Thyroid gland (tissue), 4 donors: ENCODE measurements at regions not wholly inside any gene's neighbourhood (a gene's known extent, or its start where the extent isn't known, plus 50 kb on each side); places are given as distances from the start of the nearest gene placed in this dataset. TPM values are rescaled to one million over a fixed set of nuclear protein-coding genes. Genes with fewer than 3 reads are reported as not detected.

Experiments
- DNase-seq, 2 donors: peaks; one replicate each; pipeline ENCODE4 v3.0.0-alpha.2; 2019
- H3K27ac ChIP-seq, 3 donors: fragments of 200-600 bp; sonication (generic); 1 replicate in 2 of 3; 2 replicates in 1 of 3; pipeline ENCODE4 v1.5.1; 2016 to 2019; ENCODE audit warnings: mild to moderate bottlenecking in 1 of 3, moderate library complexity in 1 of 3
- H3K27me3 ChIP-seq: fragments of 200-600 bp; sonication (generic); one replicate; pipeline ENCODE4 v1.5.1; 2019
- H3K36me3 ChIP-seq, 2 donors: fragments of 200-600 bp; sonication (generic); one replicate each; pipeline ENCODE4 v1.5.1; 2016 to 2019
- H3K4me1 ChIP-seq, 2 donors: fragments of 200-600 bp; sonication (generic); one replicate each; pipeline ENCODE4 v1.5.1; 2017 to 2019
- H3K4me3 ChIP-seq, 3 donors: fragments of 200-600 bp; sonication (generic); replicated peaks in 1 of 3; 1 replicate in 2 of 3; 2 replicates in 1 of 3; pipeline ENCODE4 v1.5.1; 2016; ENCODE audit warnings: mild to moderate bottlenecking in 1 of 3
- H3K9me3 ChIP-seq: fragments of 200-600 bp; sonication (generic); one replicate; pipeline ENCODE4 v1.5.1; 2017
- CTCF ChIP-seq, 6 experiments: fragments of 200-600 bp in 3 of 6; fragments of 450-650 bp in 3 of 6; sonication (generic) in 3 of 6; IDR thresholded peaks; one replicate each; pipeline ENCODE4 v1.5.1; 2016 to 2019; ENCODE audit warnings: antibody characterized with exemption in 6 of 6, mild to moderate bottlenecking in 2 of 6, inconsistent platforms in 1 of 6, moderate library complexity in 1 of 6
- POLR2A ChIP-seq, 2 donors: fragments of 450-650 bp; IDR thresholded peaks; one replicate each; pipeline ENCODE4 v1.6.1; 2017; ENCODE audit warnings: antibody characterized with exemption in 2 of 2, mild to moderate bottlenecking in 2 of 2, moderate library complexity in 1 of 2
- WGBS, 2 donors: methylation state at CpG; one replicate each; pipeline ENCODE4 v1.1.5; 2017; 5-methylcytosine and 5-hydroxymethylcytosine counted together
- intact Hi-C: fragments of 100-400 bp; cut with DNase I; formaldehyde crosslinking; loops from one replicate; pipeline ENCODE4 v1.15.1; 2023
- small RNA-seq: library from RNA; depleted of rRNA; stranded (forward); fragments of <200 nt; gene quantifications from one replicate; pipeline ENCODE3, GENCODE V24; 2016

GRCh38 chr7:124084024-124084423 is 51.2 kb upstream of the TMEM229A start:
- no peaks in the 10 kb centered on the region for H3K27me3 ChIP-seq
- no peaks in the 10 kb centered on the region for H3K36me3 ChIP-seq
- TF ChIP-seq POLR2A (IDR thresholded peaks at IDR 0.05) (no peak), CTCF (IDR thresholded peaks at IDR 0.05) (no peak)
- intact Hi-C loops, result no loop called here
- no peak for DNase-seq
- 29 to 39% methylated on average over 3 of the region's 3 CpGs for WGBS, 2 donors
- no peak overlapping the region for H3K4me3 ChIP-seq
- H3K4me1 ChIP-seq, result no peaks in the 10 kb centered on the region
- H3K27ac ChIP-seq, result no peak overlapping the region
- H3K9me3 ChIP-seq, result no peaks in the 10 kb centered on the region

Small RNA genes lying in the stretch of these regions (small RNA-seq; reads per million reads assigned to genes)
- gene RNU6-102P, result not detected
